Inflammatory macrophage (primary cell): ENCODE measurements at regions not wholly inside any gene's neighbourhood (a gene's known extent, or its start where the extent isn't known, plus 50 kb on each side); places are given as distances from the start of the nearest gene placed in this dataset.

Source experiments
- DNase-seq, 2 donors: peaks; one replicate each; pipeline ENCODE4 v3.0.0-alpha.2; 2020 to 2022

DNA sequence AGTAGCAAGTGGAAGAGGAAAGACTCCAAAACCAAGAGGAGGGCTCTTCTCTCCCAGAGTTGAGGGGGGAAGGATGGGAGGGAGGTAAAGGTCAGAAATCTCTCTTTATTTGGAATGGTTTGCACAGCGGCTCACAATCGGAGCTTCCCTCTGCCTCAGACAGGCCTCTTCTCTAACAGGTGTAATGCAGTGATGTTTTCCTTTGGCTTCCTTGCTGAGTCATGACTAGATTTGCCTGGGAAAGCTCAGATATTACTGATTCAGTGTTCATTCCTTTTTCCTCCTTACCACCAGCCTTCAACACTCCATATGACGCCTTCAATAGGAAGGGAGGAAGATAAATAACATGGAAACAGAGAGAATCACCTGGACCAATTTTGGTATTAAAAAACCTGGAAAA lies 136.6 kb downstream of the RNF152 start:
- no peak for DNase-seq

DNA sequence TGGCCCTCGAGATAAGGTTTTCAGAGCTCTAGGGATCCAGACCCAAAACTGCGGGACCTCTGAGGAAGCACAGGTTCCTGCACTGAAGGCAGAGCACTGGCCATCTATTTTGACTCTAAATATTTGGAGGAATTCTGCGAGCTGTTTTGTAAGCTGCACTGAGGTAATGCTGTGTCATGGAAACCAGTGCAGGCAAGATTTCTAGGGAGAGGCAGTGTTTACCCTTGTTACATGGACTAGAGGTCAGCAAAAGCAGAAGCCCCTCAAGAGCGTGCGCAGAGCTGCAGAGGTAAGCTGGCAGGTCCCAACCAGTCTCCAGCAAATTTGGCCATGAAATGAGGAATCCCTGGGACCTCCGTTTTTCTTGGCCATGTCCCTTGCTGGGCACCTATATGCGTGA lies 137.3 kb downstream of the RNF152 start:
- DNase-seq = no peak

DNA sequence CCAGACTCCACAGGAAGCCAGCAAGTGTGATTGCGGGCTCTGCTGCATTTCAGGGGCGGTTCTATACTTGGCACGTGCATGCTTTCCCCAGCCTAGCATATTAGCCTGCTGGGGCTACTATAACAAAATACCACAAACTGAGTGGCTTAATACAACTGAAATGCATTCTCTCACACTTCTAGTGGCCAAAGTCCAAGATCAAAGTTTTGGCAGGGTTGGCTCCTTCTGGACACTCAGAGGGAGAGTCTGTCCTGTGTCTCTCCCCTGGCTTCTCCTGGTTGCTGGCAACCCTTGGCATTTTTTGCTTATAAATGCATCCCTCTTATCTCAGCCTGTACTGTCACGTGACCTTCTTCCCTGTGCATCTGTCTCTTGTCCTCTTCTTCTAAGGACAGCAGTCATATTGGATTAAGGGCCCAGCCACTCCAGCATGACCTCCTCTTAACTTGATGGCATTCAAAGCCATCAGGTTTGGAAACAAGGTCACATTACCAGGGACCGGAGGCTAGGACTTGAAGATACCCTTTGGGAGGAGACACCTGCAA lies 138.7 kb downstream of the RNF152 start:
- no peak for DNase-seq

DNA sequence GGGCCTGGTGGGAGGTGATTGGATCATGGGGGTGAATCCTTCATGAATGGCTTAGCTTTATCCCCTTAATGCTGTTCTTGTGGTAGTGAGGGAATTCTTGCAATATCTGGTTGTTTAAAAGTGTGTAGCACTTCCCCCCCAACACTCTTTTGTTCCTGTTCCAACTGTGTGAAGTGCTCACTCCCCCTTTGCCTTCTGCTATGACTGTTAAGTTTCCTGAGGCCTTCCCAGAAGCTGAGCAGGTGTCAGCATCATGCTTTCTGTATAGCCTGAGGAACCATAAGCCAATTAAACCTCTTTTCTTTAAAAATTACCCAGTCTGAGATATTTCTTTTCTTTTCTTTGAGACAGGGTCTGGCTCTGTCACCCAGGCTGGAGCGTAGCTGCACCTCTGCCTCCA lies 139.4 kb downstream of the RNF152 start:
- DNase-seq = no peak

DNA sequence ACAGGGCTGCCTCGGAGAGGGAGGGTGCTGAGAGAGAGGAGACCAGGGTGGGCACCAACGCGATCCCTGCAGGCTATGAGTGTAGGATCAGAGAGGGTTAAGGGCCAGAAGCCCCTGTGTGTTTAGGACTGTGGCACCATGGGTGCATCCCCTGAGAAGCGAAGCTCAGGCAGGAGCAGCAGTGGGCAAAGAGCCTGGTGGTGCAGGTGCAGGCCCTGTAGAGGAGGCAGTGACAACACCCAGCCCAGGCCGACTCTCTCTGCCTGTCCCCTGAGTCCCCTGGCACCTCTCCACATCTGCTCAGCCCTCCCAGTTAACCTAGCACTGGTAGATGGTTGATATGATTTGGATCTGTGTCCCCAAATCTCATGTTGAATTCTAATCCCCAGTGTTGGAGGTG lies 139.8 kb downstream of the RNF152 start:
- DNase-seq = no peak

DNA sequence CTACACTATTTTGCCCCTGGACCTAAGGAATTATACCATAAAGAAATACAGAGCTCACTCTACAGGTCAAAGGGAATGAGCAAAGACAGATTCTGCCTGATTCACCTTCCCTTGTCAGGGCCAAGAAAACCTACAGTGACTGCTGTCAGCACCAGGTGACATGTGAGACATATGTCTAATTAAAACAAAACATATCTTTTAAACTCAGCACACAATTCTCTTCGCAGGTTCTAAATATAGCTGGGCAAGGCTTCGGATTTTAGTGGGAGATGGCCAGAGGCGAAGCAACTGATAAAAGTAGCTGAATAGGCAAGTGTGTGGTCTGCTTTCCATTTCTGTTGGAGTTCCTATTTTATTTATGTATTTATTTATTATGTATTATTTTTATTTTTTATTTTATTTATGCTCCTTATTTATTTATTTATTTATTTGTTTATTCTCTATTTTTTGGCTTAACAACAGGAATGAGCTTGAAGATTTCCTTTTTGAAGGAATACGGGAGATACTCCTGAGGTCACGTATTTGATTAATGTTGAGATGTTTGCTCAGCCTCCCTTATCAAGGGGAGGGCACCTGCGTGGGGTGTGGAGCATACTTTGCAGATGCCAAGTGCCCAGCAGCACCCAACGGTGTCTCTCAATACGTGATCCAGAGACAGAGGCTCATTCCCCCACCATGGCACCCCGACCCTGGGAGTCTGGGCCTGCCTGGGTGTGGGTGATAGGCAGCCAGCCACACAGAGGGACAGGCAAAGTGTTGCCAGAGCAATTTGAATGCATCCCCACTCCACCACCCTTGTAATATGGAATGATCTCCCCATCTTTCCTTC lies 141.8 kb downstream of the RNF152 start:
- DNase-seq = no peak

DNA sequence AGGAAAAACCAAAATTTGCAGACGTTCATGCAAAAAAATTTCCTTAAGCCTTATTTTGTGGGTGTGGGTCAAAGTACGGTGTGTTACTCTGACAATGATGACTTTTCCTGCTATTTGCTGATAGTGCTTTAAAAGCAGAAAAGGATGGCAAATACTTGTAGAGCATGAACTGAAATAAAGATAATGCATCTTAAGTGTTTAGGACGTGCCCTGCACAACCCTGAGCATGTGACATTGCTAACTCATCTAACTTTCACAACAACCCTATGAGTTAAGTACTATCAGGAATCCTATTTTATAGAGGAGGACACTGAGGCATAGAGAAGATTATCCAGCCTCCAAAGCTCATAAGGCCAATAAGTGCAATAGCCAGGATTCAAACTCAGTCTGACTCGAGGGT lies 143.3 kb downstream of the RNF152 start:
- DNase-seq = no peak

DNA sequence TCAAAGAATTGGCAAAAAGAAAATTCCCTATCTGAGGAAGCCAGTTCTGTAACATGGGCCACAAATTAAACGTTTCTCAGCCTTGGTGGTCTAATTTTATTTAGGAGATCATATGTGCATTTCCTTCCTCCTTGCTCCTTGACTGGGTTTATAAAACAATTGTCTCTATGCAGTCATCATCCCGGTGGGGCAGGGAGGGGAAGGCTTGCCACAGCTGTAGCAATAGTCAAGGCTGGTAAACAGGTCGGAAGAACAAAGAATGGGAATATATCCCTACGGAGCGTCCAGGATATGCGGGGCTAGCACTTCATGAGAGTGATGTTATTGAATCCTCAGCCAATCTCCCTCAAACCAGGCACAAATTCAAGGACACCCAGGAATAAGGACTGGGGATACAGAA lies 143.8 kb downstream of the RNF152 start:
- DNase-seq = no peak

DNA sequence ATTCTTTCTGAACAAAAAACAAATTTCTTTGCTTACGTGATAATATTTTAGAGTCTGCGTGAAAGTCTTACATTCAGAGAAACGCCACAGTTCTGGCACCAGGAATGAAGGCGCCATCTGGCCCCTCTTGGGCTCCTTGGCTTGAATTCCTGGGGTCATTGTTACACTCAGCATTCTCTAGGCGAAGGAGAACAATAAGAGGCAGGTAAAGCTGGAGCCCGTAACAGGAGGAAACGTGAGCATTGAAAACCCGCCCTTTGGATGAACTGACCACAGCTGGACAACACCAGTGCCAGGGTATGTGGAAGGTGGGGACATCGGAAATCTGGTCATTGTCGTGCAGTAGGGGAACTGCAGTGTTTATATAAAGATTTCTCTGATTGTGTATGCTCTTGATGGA lies 144.8 kb downstream of the RNF152 start:
- DNase-seq = no peak

DNA sequence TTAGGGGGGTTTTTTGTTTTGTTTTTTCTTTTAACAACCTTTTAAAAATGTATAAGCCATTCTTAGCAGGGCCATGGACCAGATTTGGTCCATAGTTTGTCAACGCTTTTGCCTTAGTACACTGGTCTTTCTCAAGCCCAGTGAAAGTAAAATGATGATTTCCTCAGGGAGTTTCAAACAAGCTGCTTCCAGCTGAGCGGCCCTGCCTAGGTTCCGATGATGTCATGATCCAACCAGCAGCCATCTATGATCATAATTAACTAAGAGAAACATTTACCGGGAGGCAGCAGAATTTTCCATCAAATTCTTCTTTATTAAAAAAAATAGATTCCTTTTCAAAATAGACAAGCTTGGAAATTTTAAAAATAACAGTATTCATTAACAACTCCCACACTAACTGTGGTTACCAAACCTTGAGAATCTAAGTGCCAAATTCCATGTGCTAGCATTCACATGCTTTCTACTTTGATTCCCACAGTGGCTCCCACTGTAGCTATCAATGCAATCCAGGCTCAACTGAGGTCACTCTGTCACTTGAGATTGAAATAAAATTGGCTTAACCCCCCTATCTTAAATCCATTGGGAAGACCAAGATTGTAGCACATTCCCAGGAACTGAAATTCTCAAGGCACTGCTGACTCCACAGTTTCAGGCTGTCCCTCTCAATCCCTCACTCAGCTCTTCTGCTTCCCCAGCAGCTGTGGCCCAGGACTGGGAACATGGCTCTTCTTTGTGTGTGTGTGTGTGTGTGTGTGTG lies 148.9 kb downstream of the RNF152 start:
- DNase-seq = no peak

DNA sequence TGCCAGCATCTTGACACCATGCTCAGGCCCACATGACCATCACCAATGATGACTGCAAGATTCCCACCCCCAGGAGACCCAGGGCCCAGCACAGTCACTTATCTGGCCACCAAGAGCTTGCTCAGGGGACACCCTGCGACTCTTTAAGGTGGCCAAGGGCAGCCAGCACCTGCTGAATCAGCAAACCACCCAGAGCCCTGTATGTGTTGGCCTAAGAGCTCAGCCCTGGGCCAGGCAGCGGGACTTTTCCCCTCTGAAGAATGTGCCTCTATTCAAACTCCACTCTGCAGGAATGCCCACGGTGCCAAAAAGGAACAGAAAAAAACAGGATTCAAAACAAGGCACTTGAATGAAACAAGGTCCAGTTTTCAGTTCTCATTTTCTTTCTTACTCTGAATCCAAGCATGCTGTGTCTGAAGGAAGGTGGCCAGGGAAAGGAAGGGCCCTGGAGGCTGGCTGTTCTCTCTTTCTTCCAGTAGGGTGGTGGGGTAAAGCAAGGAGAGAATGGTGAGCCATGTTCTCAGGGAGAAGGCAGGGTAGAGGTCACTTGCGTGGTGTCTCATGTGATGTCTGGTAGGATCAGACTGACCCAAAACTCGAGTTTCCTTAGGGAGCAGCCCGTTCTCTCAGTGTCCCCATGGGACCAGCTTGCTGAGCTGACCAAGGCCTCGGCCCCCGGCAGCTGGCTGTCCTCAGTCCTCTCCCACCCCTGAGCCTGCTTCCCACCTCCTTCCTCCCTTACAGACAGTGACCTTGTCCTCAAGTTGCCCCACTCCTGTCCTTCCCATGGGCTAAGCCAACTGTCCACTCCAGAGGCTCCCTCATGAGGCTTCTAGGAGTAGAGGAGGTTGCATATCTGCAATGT lies 150.0 kb downstream of the RNF152 start:
- peak in 1 of 2 donors; percentile 2 for DNase-seq

DNA sequence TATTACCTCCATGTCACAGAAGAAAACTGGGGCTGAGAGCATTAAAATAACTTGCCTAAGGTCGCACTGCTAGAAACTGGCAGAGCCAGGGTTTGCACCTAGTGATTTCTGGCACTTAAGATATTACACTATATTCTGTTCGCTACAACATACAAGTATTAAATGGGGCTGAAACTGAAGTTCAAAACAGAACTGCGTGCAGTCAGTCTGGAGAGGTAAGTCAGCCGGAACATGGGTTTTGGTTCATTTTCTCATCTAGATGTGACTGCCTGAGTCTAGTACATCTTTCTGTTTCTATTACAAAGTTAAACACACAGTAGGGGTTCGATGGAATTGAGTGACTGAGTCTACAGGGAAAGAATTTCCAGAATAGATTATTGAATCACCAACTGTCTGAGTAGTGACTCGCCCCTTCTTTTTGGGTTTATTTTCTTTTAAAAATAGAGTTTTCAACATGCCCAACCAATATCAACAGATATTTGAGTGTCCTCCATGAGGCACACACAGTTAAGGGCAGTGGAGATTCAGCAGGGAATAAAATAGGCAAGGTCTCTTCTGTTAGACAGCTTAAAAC lies 150.8 kb downstream of the RNF152 start:
- peak in 1 of 2 donors; percentile 0 for DNase-seq

DNA sequence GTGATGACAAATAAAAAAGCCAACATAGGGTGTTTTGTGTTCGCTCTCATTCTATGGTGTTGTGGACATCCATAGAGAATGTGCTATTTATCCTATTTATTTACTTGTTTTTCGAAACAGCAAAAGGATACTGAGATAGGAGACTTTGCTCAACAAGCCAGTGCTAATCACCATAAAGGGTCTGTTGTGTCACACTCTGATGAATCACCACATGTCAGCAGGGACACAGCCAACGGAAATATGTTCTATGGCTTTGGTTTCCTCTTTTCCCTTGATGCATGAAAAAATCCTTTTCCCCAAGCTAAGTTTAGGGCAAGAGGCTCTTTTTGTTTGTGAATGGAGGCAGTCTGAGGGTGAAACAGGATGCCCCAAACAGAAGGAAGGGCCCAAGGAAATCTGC lies 154.3 kb downstream of the RNF152 start:
- peak; percentile 86 to 87 for DNase-seq

DNA sequence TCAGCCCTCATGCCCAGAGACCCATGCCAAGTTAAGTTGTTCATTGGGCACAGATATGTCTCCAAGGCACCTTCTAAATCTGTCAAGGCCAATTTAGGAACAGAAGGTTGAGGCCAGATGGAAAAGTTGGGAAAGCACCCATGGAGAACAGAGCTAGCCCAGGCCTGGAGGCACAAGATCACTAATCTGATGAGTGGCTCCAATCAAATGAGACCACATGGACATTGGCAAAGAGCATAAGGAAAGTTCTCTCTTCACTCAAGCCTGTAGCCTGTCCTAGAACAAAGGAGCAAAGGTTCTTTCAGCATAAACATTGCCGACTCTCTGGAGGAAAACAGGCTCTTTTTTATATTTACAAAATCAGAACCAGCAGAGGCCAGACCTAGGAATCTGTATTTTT lies 154.8 kb downstream of the RNF152 start:
- DNase-seq = peak in 1 of 2 donors; percentile 17

DNA sequence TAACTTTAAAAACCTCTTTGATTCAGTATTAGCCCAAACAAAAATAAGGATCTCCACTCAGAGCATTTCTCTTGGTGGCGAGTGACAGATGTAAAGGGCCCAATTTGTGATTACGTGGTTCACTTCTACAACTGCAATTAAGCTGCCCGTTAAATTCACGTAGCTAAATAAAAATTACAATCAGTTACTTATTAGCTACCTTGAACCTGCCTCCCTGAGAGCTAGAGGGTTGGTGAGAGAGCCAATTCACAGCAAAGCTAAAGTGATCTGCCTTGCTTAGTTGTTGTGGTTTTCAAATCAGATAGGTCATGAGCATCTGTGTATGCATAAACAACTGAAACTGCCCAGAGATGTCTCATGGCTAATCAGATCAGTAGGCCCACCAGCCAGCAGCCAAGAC lies 156.7 kb downstream of the RNF152 start:
- no peak for DNase-seq

DNA sequence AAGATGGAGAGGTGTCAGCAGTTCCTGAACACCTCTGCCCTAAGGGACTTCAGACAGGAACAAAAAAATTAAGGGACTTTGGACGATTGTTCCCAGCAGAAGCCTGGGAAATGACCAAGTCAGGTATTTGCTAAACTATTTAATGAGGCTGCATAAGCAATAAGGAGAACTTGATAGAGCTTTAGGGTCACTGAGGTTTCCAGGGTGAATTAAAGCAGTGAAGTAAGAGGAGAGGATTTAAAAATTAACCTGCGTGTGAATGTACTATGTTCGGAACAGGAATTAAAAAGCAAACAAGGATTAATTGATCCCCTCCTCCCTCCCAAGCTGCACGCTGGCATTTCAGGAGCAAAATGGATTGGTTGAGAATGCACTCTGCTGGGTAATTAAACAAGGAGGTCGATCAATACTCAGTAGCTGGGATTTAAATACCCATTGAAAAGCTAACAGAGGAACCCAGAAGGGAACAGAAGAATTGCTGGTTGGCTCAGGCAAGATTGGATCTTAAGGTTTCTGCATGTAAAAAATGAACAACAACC lies 157.2 kb downstream of the RNF152 start:
- DNase-seq = no peak

DNA sequence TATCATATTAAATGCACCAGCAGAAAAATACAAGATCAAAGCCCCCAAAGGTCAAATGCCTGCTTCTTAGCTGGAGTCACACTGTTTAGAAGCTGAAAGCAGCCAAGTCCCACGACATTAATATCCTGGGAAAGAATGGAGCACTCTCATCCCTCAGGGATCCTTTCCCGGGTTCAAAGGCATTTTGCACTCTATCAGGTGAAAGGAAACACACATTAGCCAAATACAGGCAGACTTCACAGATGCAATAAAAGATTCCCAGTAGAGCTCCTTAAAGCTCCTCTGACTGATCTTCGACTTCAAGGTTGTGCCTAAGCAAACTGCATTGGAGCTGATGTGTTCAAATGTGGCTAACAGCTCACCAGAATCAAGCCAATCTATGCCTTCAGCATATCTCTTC lies 158.4 kb downstream of the RNF152 start:
- no peak for DNase-seq

DNA sequence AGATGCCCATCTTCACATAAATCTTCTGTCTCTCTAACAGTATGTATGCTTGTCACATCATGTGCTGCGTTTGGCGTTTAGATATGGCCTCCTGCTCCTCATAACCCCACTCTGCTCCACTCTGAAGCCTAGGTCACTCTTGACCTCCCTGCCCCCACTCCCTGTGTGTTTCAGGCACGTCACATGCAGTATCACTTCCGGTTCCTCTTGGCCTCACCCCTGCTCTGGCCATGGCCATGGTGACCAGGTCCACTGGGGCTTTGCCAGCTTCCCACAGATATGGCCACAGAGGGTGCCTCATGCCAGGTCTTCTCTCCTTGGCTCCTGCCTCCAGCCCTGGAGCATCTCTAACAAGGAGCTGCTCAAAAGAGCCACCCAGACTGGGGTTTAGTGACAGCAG lies 160.0 kb downstream of the RNF152 start:
- peak; percentile 65 for DNase-seq

DNA sequence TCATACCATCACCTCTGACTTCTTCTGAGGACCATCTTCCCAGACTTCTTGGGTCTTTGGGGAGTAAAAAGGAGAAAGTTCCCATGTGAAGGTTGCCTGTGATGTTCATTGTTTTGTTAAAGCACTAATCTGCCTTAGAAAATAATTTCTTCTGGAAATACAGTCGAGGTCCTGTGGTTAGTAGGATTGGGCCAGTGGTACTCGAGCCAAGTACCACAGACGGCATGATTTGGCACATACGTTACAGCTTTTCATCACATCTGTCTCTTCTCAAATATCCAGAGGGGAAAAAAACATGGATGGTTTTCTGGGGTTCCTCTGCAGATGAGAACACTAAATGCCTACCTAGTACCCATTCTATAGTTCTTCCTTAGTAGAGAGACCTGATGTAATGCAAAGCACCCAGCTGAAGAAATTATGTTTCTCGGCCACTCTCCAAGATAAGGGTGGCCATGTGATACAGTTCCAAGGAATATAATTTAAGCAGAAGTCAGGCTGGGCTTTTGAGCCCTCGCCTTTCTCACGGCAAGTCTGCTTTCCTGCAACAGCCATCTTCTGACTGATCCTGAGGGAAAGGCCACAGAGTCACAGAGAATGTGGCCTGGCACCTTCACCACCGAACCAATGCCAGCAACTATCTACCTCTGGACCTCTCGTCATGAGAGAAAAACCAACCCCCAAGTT lies 161.0 kb downstream of the RNF152 start:
- no peak for DNase-seq

DNA sequence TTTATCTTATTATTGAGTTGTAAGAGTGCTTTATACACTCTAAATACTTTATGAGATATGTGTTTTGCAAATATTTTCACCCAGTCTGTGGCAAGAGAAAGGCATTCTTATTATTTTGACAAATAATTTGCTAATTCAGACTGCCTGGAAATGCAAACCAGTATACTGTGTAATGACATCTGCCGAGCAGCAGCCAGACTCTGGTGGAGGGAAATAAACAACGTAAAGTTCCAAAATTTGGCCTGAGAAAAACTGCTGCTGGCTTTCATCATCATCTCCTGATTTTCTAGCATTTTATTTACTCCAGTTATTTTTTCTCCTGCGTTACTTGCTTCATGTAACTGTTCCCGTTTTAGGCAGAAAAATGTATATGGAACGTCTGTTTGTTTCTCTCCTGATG lies 161.6 kb downstream of the RNF152 start:
- DNase-seq = no peak

DNA sequence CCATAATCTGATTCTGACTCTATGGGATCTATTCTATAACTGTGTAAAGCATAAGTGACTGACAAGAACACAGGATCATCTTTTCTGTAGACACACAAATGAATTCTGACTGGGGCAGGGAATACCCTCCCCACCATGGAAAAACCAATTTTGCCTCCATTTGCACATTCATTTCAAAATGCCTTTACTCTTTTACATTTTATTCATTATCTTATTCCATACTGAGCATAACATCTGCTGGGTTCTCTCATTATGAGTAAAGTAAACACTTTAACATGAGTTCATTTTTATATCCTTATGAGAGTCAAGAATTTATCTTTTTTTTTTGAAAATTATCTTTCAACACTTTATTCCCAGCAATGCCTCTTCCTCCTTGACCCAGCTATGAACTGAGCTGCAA lies 163.5 kb downstream of the RNF152 start:
- DNase-seq = no peak
